SK-N-SH (cell line): ENCODE measurements at regions not wholly inside any gene's neighbourhood (a gene's known extent, or its start where the extent isn't known, plus 50 kb on each side); places are given as distances from the start of the nearest gene placed in this dataset.

Source experiments
- EP300 ChIP-seq, 2 experiments: IDR thresholded peaks; 2 replicates each; pipeline versions ENCODE4 v1.4.0 to v1.6.1; 2012; ENCODE audit warnings: borderline replicate concordance in 1 of 2, low read depth in 1 of 2, low read length in 1 of 2
- RCOR1 ChIP-seq: fragments of 150-350 bp; IDR thresholded peaks from 2 replicates; pipeline ENCODE4 v1.6.1; 2017; ENCODE audit warnings: antibody characterized with exemption, low read length
- SIN3A ChIP-seq: IDR thresholded peaks from 2 replicates; pipeline ENCODE4 v1.6.1; 2012; ENCODE audit warnings: low read depth, mild to moderate bottlenecking, low read length, moderate library complexity, borderline replicate concordance
- TF ChIP-seq, protein P1 (sequence below): IDR thresholded peaks from 2 replicates; pipeline ENCODE4 v1.6.1; 2012; ENCODE audit warnings: mild to moderate bottlenecking, low read depth, low read length, moderate library complexity

DNA sequence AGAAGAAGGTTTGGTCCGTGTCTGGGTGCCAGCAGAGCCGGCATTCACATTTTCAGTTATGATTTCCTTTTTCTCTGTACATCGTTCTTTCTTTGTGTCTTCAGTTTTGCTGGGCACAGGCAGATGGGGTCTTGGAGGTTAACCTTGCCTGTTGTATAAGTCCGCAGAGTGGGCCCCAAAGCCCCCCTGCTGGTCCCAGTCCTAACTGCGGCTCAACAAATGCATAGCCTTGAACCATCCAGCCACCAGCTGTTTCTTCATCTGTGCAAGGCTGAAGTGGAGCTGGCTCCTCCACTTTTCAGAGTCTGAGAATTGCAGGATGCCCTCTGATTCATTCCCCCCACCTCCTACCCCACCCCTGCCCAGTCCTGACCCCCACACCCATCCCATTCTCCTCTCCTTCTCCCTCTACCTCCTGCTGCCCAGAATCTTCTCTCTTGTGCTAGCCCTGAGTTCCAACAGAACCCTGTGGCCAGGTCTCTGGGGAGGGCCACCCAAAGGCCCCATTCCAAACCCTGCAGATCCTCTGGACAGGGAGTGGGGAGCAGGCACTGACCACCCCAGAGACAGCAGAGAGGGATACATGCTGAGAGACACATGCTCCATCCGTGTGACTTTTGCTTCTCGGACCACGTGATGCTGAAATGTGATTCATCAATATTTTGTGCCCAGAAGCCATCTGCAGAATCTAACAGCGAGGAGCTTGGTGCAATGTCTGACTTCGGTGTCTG lies 386.5 kb upstream of the SULF2 start:
- TF ChIP-seq EP300 (IDR thresholded peaks at IDR 0.05; ENCODE audit: borderline replicate concordance in 1 of 2, low read depth in 1 of 2, low read length in 1 of 2) (no peak), RCOR1 (no peak), SIN3A (no peak)
- TF ChIP-seq, protein P1, sequence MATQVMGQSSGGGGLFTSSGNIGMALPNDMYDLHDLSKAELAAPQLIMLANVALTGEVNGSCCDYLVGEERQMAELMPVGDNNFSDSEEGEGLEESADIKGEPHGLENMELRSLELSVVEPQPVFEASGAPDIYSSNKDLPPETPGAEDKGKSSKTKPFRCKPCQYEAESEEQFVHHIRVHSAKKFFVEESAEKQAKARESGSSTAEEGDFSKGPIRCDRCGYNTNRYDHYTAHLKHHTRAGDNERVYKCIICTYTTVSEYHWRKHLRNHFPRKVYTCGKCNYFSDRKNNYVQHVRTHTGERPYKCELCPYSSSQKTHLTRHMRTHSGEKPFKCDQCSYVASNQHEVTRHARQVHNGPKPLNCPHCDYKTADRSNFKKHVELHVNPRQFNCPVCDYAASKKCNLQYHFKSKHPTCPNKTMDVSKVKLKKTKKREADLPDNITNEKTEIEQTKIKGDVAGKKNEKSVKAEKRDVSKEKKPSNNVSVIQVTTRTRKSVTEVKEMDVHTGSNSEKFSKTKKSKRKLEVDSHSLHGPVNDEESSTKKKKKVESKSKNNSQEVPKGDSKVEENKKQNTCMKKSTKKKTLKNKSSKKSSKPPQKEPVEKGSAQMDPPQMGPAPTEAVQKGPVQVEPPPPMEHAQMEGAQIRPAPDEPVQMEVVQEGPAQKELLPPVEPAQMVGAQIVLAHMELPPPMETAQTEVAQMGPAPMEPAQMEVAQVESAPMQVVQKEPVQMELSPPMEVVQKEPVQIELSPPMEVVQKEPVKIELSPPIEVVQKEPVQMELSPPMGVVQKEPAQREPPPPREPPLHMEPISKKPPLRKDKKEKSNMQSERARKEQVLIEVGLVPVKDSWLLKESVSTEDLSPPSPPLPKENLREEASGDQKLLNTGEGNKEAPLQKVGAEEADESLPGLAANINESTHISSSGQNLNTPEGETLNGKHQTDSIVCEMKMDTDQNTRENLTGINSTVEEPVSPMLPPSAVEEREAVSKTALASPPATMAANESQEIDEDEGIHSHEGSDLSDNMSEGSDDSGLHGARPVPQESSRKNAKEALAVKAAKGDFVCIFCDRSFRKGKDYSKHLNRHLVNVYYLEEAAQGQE: no peak
